H1 (cell line): ENCODE measurements at regions not wholly inside any gene's neighbourhood (a gene's known extent, or its start where the extent isn't known, plus 50 kb on each side); places are given as distances from the start of the nearest gene placed in this dataset.

Source experiments
- CTCF ChIA-PET: fragments of 300-600 bp; sonication (Branson Sonifier 250); formaldehyde crosslinking; loops from one replicate; lab custom pipeline; 2021; ENCODE audit not compliant: partially characterized antibody; lab: Charles Lee
- POLR2A ChIA-PET: fragments of 300-600 bp; sonication (Branson Sonifier 250); formaldehyde crosslinking; loops from one replicate; lab custom pipeline; 2021; ENCODE audit warnings: inconsistent platforms; ENCODE audit not compliant: partially characterized antibody; lab: Charles Lee
- DNase-seq, 2 experiments: peaks; one replicate each; pipeline versions ENCODE4 v3.0.0 to v3.0.0-alpha.2; 2010 to 2022; ENCODE audit warnings: low spot score in 2 of 2, low read depth in 1 of 2, mixed read lengths in 1 of 2
- FAIRE-seq: peaks from 2 replicates; lab custom pipeline; 2011; peaks lifted over from hg19 to GRCh38; lab: Jason Lieb, UNC
- H2AFZ ChIP-seq: 2 replicates; pipeline ENCODE4 v1.8.1; 2012; ENCODE audit warnings: low read length, inconsistent platforms
- H2AK5ac ChIP-seq: 2 replicates; pipeline ENCODE4 v1.6.1; 2013; ENCODE audit warnings: low read depth, low read length
- H2BK120ac ChIP-seq: replicated peaks from 2 replicates; pipeline ENCODE3; 2013; ENCODE audit warnings: low read depth, low read length, inconsistent platforms
- H2BK12ac ChIP-seq: 2 replicates; pipeline ENCODE4 v1.6.1; 2013; ENCODE audit warnings: low read depth, low read length
- H2BK15ac ChIP-seq: 2 replicates; pipeline ENCODE4 v1.6.1; 2013; ENCODE audit warnings: low read length
- H2BK20ac ChIP-seq: 2 replicates; pipeline ENCODE4 v1.6.1; 2013; ENCODE audit warnings: low read length
- H2BK5ac ChIP-seq: 2 replicates; pipeline ENCODE4 v1.6.1; 2013; ENCODE audit warnings: low read depth, low read length
- H3K14ac ChIP-seq: 2 replicates; pipeline ENCODE4 v1.6.1; 2013; ENCODE audit warnings: inconsistent platforms; ENCODE audit not compliant: insufficient read length
- H3K18ac ChIP-seq: 2 replicates; pipeline ENCODE4 v1.6.1; 2013; ENCODE audit warnings: low read length; ENCODE audit errors: extremely low read depth
- H3K23ac ChIP-seq: 2 replicates; pipeline ENCODE4 v1.6.1; 2013; ENCODE audit warnings: inconsistent platforms; ENCODE audit not compliant: insufficient read length
- H3K23me2 ChIP-seq: 2 replicates; pipeline ENCODE4 v1.6.1; 2013; ENCODE audit warnings: low read depth, low read length
- H3K27ac ChIP-seq: 2 replicates; pipeline ENCODE4 v1.6.1; 2011; ENCODE audit warnings: low read depth, low read length, inconsistent platforms
- H3K27me3 ChIP-seq, 4 experiments: replicated peaks in 1 of 4; 1 replicate in 1 of 4; 2 replicates in 3 of 4; pipeline versions ENCODE4 v1.6.1 to v1.8.1; 2011 to 2013; ENCODE audit warnings: low read length in 3 of 4, mild to moderate bottlenecking in 3 of 4, inconsistent platforms in 2 of 4, mixed read lengths in 2 of 4, moderate library complexity in 1 of 4; ENCODE audit not compliant: control insufficient read depth in 3 of 4, insufficient read depth in 3 of 4; ENCODE audit errors: extremely low read depth in 1 of 4
- H3K36me3 ChIP-seq, 4 experiments: 2 replicates each; pipeline versions ENCODE4 v1.6.1 to v1.8.1; 2011 to 2013; ENCODE audit warnings: mild to moderate bottlenecking in 4 of 4, low read length in 3 of 4, moderate library complexity in 2 of 4, control low read depth in 1 of 4, inconsistent platforms in 1 of 4; ENCODE audit not compliant: insufficient read depth in 4 of 4, control insufficient read depth in 2 of 4
- H3K4ac ChIP-seq: replicated peaks from 2 replicates; pipeline ENCODE3; 2013; ENCODE audit warnings: low read length, low read depth, mixed read lengths, inconsistent platforms; ENCODE audit not compliant: insufficient read length
- H3K4me1 ChIP-seq, 4 experiments: replicated peaks in 1 of 4; 1 replicate in 1 of 4; 2 replicates in 3 of 4; pipeline versions ENCODE4 v1.6.1 to v1.8.1; 2011 to 2013; ENCODE audit warnings: low read length in 3 of 4, inconsistent platforms in 2 of 4, mixed read lengths in 1 of 4; ENCODE audit not compliant: insufficient read depth in 4 of 4, control insufficient read depth in 3 of 4
- H3K4me2 ChIP-seq, 2 experiments: 2 replicates each; pipeline versions ENCODE4 v1.6.1 to v1.8.1; 2011 to 2013; ENCODE audit warnings: low read depth in 2 of 2, low read length in 2 of 2, control low read depth in 1 of 2, inconsistent platforms in 1 of 2, mild to moderate bottlenecking in 1 of 2; ENCODE audit not compliant: insufficient read depth in 1 of 2
- H3K4me3 ChIP-seq, 4 experiments: fragments of 200-600, 300-600 bp in 1 of 4; sonication (generic), shearing (Covaris generic), sonication (Bioruptor Twin) in 1 of 4; 2 replicates each; pipeline versions ENCODE4 v1.5.1 to v1.8.1; 2011 to 2016; ENCODE audit warnings: low read length in 4 of 4, low read depth in 3 of 4, control low read depth in 2 of 4, inconsistent platforms in 2 of 4, mild to moderate bottlenecking in 2 of 4, mixed read lengths in 1 of 4, moderate library complexity in 1 of 4; ENCODE audit not compliant: insufficient read depth in 2 of 4; ENCODE audit errors: extremely low read depth in 1 of 4
- H3K56ac ChIP-seq: replicated peaks from 2 replicates; pipeline ENCODE3; 2013; ENCODE audit warnings: low read depth, mild to moderate bottlenecking, mixed read lengths, low read length, inconsistent platforms; ENCODE audit not compliant: insufficient read length
- H3K79me1 ChIP-seq: 2 replicates; pipeline ENCODE4 v1.6.1; 2013; ENCODE audit warnings: low read depth, low read length, control low read depth
- H3K79me2 ChIP-seq, 2 experiments: 2 replicates each; pipeline versions ENCODE4 v1.6.1 to v1.8.1; 2012 to 2013; ENCODE audit warnings: low read length in 2 of 2, mild to moderate bottlenecking in 2 of 2, inconsistent platforms in 1 of 2; ENCODE audit not compliant: insufficient read depth in 2 of 2, control insufficient read depth in 1 of 2
- H3K9ac ChIP-seq, 4 experiments: replicated peaks in 1 of 4; 1 replicate in 1 of 4; 2 replicates in 3 of 4; pipeline versions ENCODE4 v1.6.1 to v1.8.1; 2011 to 2013; ENCODE audit warnings: low read depth in 3 of 4, low read length in 3 of 4, control low read depth in 2 of 4, mild to moderate bottlenecking in 2 of 4, moderate library complexity in 2 of 4, inconsistent platforms in 1 of 4; ENCODE audit errors: extremely low read depth in 1 of 4
- H3K9me3 ChIP-seq, 2 experiments: 2 replicates each; pipeline versions ENCODE4 v1.6.1 to v1.8.1; 2012 to 2013; ENCODE audit warnings: mild to moderate bottlenecking in 2 of 2, moderate library complexity in 2 of 2, control low read depth in 1 of 2, inconsistent platforms in 1 of 2, low read depth in 1 of 2, low read length in 1 of 2, mixed read lengths in 1 of 2; ENCODE audit not compliant: insufficient read depth in 2 of 2
- H4K20me1 ChIP-seq, 2 experiments: replicated peaks in 1 of 2; 2 replicates each; pipeline versions ENCODE3 to v1.8.1; 2011 to 2013; ENCODE audit warnings: inconsistent platforms in 2 of 2, low read length in 2 of 2, mild to moderate bottlenecking in 1 of 2; ENCODE audit not compliant: insufficient read depth in 2 of 2, control insufficient read depth in 1 of 2
- H4K5ac ChIP-seq: 2 replicates; pipeline ENCODE4 v1.6.1; 2013; ENCODE audit warnings: low read length, low read depth, mixed read lengths, inconsistent platforms; ENCODE audit not compliant: insufficient read length
- H4K8ac ChIP-seq: 2 replicates; pipeline ENCODE4 v1.8.0; 2013; ENCODE audit warnings: mild to moderate bottlenecking, moderate library complexity, low read length, inconsistent platforms; ENCODE audit not compliant: insufficient read depth; ENCODE audit errors: extremely low read depth
- H4K91ac ChIP-seq: replicated peaks from 2 replicates; pipeline ENCODE3; 2013; ENCODE audit warnings: low read length, mixed read lengths, inconsistent platforms; ENCODE audit not compliant: insufficient read length
- CBX8 ChIP-seq: fragments of 300-800, 300-1000 bp; sonication (generic); IDR thresholded peaks from 2 replicates; pipeline ENCODE4 v1.7.1; 2016; ENCODE audit warnings: low read depth, low read length, borderline replicate concordance
- CTCF ChIP-seq, 3 experiments: IDR thresholded peaks; 1 replicate in 2 of 3; 2 replicates in 1 of 3; pipeline versions ENCODE4 v1.5.1 to v1.6.1; 2011; ENCODE audit warnings: low read length in 3 of 3, mild to moderate bottlenecking in 3 of 3, inconsistent platforms in 2 of 3, low read depth in 1 of 3, moderate library complexity in 1 of 3; ENCODE audit not compliant: insufficient read depth in 1 of 3; ENCODE audit errors: control extremely low read depth in 1 of 3
- EP300 ChIP-seq, 2 experiments: IDR thresholded peaks; 1 replicate in 1 of 2; 2 replicates in 1 of 2; pipeline ENCODE4 v1.6.1; 2011 to 2012; ENCODE audit warnings: low read depth in 2 of 2, low read length in 2 of 2, mild to moderate bottlenecking in 2 of 2, borderline replicate concordance in 1 of 2, inconsistent platforms in 1 of 2, moderate library complexity in 1 of 2
- HDAC2 ChIP-seq, 2 experiments: fragments of 300-600 bp in 1 of 2; sonication (generic) in 1 of 2; IDR thresholded peaks; 2 replicates each; pipeline ENCODE4 v1.6.1; 2011 to 2012; ENCODE audit warnings: low read depth in 2 of 2, low read length in 2 of 2, mild to moderate bottlenecking in 2 of 2, moderate library complexity in 2 of 2, borderline replicate concordance in 1 of 2, inconsistent platforms in 1 of 2
- JUND ChIP-seq: IDR thresholded peaks from 2 replicates; pipeline ENCODE4 v1.6.1; 2011; ENCODE audit warnings: mild to moderate bottlenecking, improper control_type of control experiment, low read length
- RAD21 ChIP-seq, 2 experiments: IDR thresholded peaks in 1 of 2; conservative IDR thresholded peaks in 1 of 2; 2 replicates each; pipeline ENCODE4 v1.6.1; 2011; ENCODE audit warnings: low read depth in 2 of 2, low read length in 2 of 2, improper control_type of control experiment in 1 of 2, inconsistent platforms in 1 of 2, mild to moderate bottlenecking in 1 of 2, moderate library complexity in 1 of 2
- SP4 ChIP-seq: IDR thresholded peaks from 2 replicates; pipeline ENCODE4 v1.6.1; 2012; ENCODE audit warnings: low read length, inconsistent platforms
- ZNF274 ChIP-seq: IDR thresholded peaks from 2 replicates; pipeline ENCODE4 v1.7.0; 2012; ENCODE audit warnings: low read length, borderline replicate concordance; ENCODE audit errors: extremely low read depth
- WGBS, 2 experiments: shearing (Covaris generic) in 1 of 2; methylation state at CpG; one replicate each; pipeline versions ENCODE4 v1.1.6 to v1.1.7; 2013 to 2015; ENCODE audit warnings: low lambda C conversion rate in 2 of 2, mixed read lengths in 2 of 2, inconsistent platforms in 1 of 2, low coverage in 1 of 2, missing lambda C conversion rate in 1 of 2; ENCODE audit not compliant: insufficient replicate concordance in 2 of 2, insufficient coverage in 1 of 2, insufficient read length in 1 of 2; ENCODE audit errors: extremely low coverage in 1 of 2, missing lambda C conversion rate in 1 of 2; 5-methylcytosine and 5-hydroxymethylcytosine counted together

GRCh38 chr9:73916016-73916673 is 581.0 kb upstream of the RORB start:
- Histone ChIP-seq H2BK20ac (no peak overlapping the region), H4K8ac (peak overlapping the region; percentile 14; the same call in 1 of the 2 replicates), H2AFZ (peak overlapping the region; percentile 90), H2BK120ac (no peak overlapping the region), H3K4me3 (no peak overlapping the region), H3K23me2 (no peaks in the 10 kb centered on the region), H3K79me1 (no peaks in the 10 kb centered on the region), H3K79me2 (no peaks in the 10 kb centered on the region), H3K36me3 (no peaks in the 10 kb centered on the region), H3K14ac (no peak overlapping the region), H3K18ac (peak overlapping the region; percentile 79), H4K20me1 (no peaks in the 10 kb centered on the region), H4K5ac (no peak overlapping the region), H2AK5ac (no peak overlapping the region), H3K23ac (no peak overlapping the region), H3K4me2 (no peak overlapping the region; a peak in 1 of 4 replicates), H3K4ac (no peak overlapping the region), H3K27me3 (no peaks in the 10 kb centered on the region), H3K9me3 (no peaks in the 10 kb centered on the region), H2BK15ac (no peak overlapping the region), H3K4me1 (peaks cover 0 to 6% (median under 1%) of the 10 kb centered on the region in 4 experiments; a peak in 3 of 7 replicates), H3K9ac (no peak overlapping the region), H2BK5ac (no peak overlapping the region), H3K27ac (no peak overlapping the region), H3K56ac (no peak overlapping the region), H4K91ac (peak overlapping the region; percentile 30), H2BK12ac (no peak overlapping the region)
- FAIRE-seq (peak; percentile 39), DNase-seq (peak in 1 of 2 experiments; percentile 48)
- ChIA-PET CTCF (interaction anchor here (0.6 to 1.3 kb wide), 13 partner anchors 9 to 450 kb away, joined by 3 to 7 read pairs (median 3); no protein-coding TSS in a partner anchor), POLR2A (interaction anchor here (0.6 kb wide), 1 partner anchor 17 kb away, joined by 3 read pairs; no protein-coding TSS in a partner anchor)
- 63% methylated on average over 6 of the region's 6 CpGs; no CpG with 5 or more reads in 1 of the 2 experiments for WGBS, 2 experiments
- TF ChIP-seq CBX8, result no peak
- no peak for TF ChIP-seq ZNF274
- no peak for TF ChIP-seq HDAC2 (IDR thresholded peaks at IDR 0.05; ENCODE audit: borderline replicate concordance in 1 of 2, low read depth in 2 of 2, low read length in 2 of 2)
- peak; percentile 29 to 49; a peak in 3 of 4 replicates for TF ChIP-seq RAD21 (IDR thresholded peaks at IDR 0.05 in 1 of 2, conservative IDR thresholded peaks at IDR 0.05 in 1 of 2; ENCODE audit: low read depth in 2 of 2, low read length in 2 of 2)
- peak in 2 of 3 experiments; percentile 15 to 42; a peak in 1 of 4 replicates for TF ChIP-seq CTCF (IDR thresholded peaks at IDR 0.05; ENCODE audit: control extremely low read depth in 1 of 3, insufficient read depth in 1 of 3, low read depth in 1 of 3, low read length in 3 of 3)
- no peak for TF ChIP-seq SP4
- no peak for TF ChIP-seq EP300 (IDR thresholded peaks at IDR 0.05; ENCODE audit: borderline replicate concordance in 1 of 2, low read depth in 2 of 2, low read length in 2 of 2)
- no peak for TF ChIP-seq JUND
